GM12873 (cell line): ENCODE measurements at regions not wholly inside any gene's neighbourhood (a gene's known extent, or its start where the extent isn't known, plus 50 kb on each side); places are given as distances from the start of the nearest gene placed in this dataset.

Source experiments
- TF ChIP-seq, protein P1 (sequence below): IDR thresholded peaks from 2 replicates; pipeline ENCODE4 v1.5.1; 2012; ENCODE audit warnings: low read depth, mild to moderate bottlenecking, moderate library complexity, low read length, control low read depth; ENCODE audit not compliant: insufficient read depth; ENCODE audit errors: missing control alignments

DNA sequence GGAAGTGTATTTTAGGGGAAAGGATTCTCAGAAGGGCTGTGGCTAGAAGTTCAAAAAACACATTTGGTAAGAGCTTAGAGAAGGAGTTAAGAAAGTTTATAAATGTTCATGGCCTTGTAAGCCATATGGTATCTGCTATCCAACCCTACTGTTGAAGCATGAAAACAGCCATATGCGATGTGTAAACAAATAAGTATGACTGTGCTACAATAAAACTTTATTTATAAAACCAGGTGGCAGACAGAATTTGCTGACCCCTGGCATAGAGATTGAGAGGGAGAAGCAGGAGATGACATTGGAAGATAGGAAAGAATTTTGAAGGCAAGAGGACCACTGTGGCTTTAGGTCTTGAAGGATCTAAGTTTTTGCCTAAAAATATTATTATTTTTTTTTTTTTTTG is 583.5 kb downstream of the DOK5 start:
- TF ChIP-seq, protein P1, sequence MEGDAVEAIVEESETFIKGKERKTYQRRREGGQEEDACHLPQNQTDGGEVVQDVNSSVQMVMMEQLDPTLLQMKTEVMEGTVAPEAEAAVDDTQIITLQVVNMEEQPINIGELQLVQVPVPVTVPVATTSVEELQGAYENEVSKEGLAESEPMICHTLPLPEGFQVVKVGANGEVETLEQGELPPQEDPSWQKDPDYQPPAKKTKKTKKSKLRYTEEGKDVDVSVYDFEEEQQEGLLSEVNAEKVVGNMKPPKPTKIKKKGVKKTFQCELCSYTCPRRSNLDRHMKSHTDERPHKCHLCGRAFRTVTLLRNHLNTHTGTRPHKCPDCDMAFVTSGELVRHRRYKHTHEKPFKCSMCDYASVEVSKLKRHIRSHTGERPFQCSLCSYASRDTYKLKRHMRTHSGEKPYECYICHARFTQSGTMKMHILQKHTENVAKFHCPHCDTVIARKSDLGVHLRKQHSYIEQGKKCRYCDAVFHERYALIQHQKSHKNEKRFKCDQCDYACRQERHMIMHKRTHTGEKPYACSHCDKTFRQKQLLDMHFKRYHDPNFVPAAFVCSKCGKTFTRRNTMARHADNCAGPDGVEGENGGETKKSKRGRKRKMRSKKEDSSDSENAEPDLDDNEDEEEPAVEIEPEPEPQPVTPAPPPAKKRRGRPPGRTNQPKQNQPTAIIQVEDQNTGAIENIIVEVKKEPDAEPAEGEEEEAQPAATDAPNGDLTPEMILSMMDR, result no peak

DNA sequence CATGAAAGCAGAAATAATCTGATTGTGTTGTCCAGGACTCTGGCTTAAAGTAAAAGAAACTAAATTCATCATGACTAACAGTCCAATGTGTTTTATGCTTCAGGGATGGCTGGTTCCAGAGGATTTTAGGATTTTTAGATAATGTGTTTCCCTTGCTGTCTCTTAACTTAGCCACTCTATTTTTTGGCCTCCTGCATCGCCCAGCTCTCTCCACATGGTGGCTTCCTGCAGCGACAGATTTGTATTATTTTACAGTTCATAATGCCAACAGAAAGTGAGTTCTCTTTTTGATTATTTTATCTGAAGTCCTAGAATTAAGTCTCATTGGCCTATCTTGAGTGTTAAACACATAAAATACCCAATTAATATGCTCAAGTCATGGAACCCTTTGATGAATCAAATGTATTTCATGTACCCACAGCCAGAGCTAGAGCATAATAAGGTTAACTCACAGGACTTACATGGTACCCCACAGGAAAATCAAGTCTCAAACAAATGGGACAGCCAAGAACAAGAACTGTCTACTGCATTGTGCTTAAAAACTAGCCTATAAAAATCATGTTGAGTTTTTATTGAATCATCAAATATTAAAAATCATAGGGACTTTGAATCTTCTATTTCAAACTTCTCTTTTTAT is 582.5 kb downstream of the DOK5 start:
- TF ChIP-seq, protein P1, result peak; percentile 25

DNA sequence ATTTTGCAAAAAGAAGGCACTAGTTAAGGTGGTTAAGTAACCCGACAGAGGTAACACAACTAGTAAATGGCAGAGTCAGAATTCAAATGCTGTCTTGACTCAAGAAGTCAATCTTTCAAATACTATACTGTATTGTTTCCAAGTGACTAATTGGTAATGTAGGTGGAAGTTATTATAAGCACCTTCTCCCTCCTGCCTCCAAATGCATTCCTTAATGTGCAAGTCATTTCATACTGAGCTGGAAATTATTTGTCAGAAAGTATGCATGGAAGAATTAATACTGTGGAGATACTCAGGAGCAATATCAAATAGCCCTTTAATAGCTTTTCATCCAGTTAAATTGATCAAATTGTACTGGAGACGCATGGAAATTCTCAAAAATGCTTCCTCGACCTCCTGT is 579.1 kb downstream of the DOK5 start:
- TF ChIP-seq, protein P1, result no peak

DNA sequence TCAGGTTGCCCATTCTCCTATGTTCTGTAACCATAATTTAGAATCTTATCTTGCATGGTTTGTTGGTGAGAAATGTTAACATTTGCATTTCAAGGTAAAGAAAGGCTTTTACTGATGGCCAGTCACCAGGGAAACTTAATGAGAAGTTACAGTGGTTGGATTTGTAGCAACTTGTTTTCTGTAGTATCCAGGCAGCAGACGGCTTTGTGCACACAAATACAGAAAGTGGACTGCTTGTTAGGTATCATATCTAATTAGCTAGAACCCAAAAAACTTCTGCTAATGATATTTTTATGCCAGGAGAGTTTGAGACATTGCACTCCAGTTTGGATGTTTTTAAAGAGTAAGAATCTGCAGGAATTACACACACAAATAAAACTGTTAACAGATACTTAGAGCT is 578.0 kb downstream of the DOK5 start:
- TF ChIP-seq, protein P1, result no peak

DNA sequence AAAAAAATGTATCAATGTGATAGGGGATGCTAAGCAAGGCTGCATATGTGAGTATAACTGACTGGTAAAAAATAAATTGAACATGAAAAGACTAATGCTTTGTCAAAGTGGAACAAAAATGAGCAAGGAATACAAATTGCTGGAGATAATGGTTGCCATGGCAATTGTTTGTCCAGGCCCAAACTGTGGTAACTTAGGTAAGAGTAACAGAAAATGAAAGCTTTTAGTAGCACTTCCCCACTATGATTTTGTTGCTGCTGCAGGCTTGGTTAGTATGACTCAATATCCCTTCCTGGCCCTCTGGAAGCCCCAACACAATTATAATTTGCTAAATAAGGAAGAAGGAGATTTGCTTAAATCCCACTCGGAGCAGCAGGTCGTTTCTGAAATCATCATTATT is 577.1 kb downstream of the DOK5 start:
- TF ChIP-seq, protein P1, result no peak

DNA sequence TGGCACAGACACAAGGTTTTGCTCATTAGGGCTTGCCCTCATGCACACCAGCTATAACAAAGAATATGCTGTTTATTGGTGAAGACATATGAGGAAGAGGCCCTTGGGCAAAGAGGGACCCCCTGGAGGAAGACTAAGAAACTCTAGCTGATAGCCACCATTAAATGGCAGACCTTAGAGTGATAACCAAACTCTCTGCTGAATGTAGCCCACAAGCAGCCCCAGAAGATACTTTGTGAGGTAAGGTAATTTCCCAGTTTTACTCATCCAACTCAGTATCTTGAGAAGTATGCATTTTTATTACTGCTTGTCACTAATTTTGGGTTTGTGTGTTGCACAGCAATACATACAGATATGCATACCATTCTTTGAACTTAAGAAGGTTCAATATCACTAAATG is 563.3 kb downstream of the DOK5 start:
- TF ChIP-seq, protein P1, result no peak

DNA sequence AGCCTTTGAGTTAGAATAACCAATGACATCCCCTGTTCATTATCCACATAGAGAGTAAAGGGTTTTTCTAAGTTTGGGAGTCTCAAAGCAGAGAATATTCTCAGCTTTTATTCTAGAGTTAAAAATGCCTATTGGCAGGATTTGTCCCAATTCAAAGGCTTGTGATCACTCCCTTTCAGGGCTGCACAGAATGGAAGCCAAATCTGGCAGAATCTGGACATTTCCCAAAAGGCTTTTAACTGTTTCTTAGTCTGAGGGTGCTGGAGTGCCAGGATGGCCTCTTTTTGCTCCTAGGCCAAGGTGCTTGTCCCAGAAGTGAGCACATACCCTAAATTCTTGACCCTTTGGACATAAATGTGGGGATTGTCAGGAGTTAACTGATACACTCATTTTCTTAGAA is 556.6 kb downstream of the DOK5 start:
- TF ChIP-seq, protein P1, result no peak
